ENCODE measurements at regions not wholly inside any gene's neighbourhood (a gene's known extent, or its start where the extent isn't known, plus 50 kb on each side); places are given as distances from the start of the nearest gene placed in this dataset.
"Not testable (repeated sequence)": the region's sequence is repeated elsewhere in the genome, so short reads cannot be mapped to it uniquely, and the experiment has no call there.

- Histone ChIP-seq H3K4me3 (ENCODE audit: low read length) (no peak overlapping the region), H3K4me1 (ENCODE audit: insufficient read depth, low read length) (no peaks in the 10 kb centered on the region), H3K27me3 (ENCODE audit: insufficient read depth, low read length) (peaks cover 8% of the 10 kb centered on the region), H3K9me3 (ENCODE audit: low read depth, low read length) (no peaks in the 10 kb centered on the region)
Observed at GRCh38 chr6:2579241-2579761, 171.4 kb downstream of the MYLK4 start.

- Histone ChIP-seq H3K4me3 (ENCODE audit: low read length) (no peak overlapping the region), H3K27me3 (ENCODE audit: insufficient read depth, low read length) (peaks cover 12% of the 10 kb centered on the region), H3K4me1 (ENCODE audit: insufficient read depth, low read length) (no peaks in the 10 kb centered on the region), H3K9me3 (ENCODE audit: low read depth, low read length) (no peaks in the 10 kb centered on the region)
Observed at GRCh38 chr6:2578767-2579166, 172.0 kb downstream of the MYLK4 start.

GRCh38 chr6:2576499-2576898 is 174.2 kb downstream of the MYLK4 start:
- H3K4me3 ChIP-seq (ENCODE audit: low read length) = no peak overlapping the region
- peaks cover 12% of the 10 kb centered on the region for H3K27me3 ChIP-seq (ENCODE audit: insufficient read depth, low read length)
- H3K4me1 ChIP-seq (ENCODE audit: insufficient read depth, low read length) = no peaks in the 10 kb centered on the region
- no peaks in the 10 kb centered on the region for H3K9me3 ChIP-seq (ENCODE audit: low read depth, low read length)

DNA sequence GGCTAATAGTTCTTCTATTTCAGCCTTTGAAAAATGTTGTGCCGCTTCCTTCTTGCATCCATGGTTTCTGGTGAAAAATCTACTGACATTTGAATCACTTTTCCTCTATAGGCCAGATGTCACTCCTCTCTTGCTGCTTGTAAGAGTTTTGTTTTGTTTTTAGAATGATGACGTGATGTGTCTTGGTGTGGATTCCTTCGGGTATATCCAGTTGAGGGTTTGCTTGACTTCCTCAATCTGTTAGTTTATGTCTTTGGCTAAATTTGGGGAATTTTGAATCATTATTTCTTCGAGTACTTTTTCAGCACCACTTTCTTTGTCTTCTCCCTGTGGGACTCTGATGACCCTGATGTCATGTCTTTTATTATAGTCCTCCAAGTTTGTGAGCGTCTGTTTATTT is 175.5 kb downstream of the MYLK4 start:
- Histone ChIP-seq H3K4me1 (ENCODE audit: insufficient read depth, low read length) (no peaks in the 10 kb centered on the region), H3K9me3 (ENCODE audit: low read depth, low read length) (no peaks in the 10 kb centered on the region), H3K4me3 (ENCODE audit: low read length) (no peak overlapping the region), H3K27me3 (ENCODE audit: insufficient read depth, low read length) (peaks cover 12% of the 10 kb centered on the region)

- not testable (repeated sequence) for H3K9me3 ChIP-seq (ENCODE audit: low read depth, low read length); H3K27me3 ChIP-seq (ENCODE audit: insufficient read depth, low read length); H3K4me1 ChIP-seq (ENCODE audit: insufficient read depth, low read length); H3K4me3 ChIP-seq (ENCODE audit: low read length)
Observed at GRCh38 chr6:2569420-2569819, 181.3 kb downstream of the MYLK4 start.

DNA sequence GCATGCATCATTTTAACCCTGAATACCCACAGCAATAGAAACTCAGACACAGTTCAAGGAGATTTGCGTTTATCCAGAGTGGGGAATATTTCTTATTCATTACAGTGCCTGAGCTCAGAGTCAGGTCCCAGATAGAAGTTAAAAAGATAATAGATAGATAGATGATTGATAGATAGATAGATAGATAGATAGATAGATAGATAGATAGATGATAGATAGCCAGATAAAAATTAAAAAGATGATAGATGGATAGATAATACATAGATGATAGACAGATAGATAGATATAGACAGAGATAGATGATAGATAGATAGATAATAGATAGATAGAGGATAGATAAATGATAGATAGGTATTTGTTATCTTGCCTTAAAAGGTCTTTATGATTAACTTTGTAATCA is 184.7 kb downstream of the MYLK4 start:
- H3K9me3 ChIP-seq (ENCODE audit: low read depth, low read length) = no peaks in the 10 kb centered on the region
- no peaks in the 10 kb centered on the region for H3K4me1 ChIP-seq (ENCODE audit: insufficient read depth, low read length)
- no peaks in the 10 kb centered on the region for H3K27me3 ChIP-seq (ENCODE audit: insufficient read depth, low read length)
- H3K4me3 ChIP-seq (ENCODE audit: low read length) = no peak overlapping the region

GRCh38 chr6:2565499-2565898 is 185.2 kb downstream of the MYLK4 start:
- no peaks in the 10 kb centered on the region for H3K9me3 ChIP-seq (ENCODE audit: low read depth, low read length)
- H3K27me3 ChIP-seq (ENCODE audit: insufficient read depth, low read length) = no peaks in the 10 kb centered on the region
- no peak overlapping the region for H3K4me3 ChIP-seq (ENCODE audit: low read length)
- H3K4me1 ChIP-seq (ENCODE audit: insufficient read depth, low read length) = no peaks in the 10 kb centered on the region

DNA sequence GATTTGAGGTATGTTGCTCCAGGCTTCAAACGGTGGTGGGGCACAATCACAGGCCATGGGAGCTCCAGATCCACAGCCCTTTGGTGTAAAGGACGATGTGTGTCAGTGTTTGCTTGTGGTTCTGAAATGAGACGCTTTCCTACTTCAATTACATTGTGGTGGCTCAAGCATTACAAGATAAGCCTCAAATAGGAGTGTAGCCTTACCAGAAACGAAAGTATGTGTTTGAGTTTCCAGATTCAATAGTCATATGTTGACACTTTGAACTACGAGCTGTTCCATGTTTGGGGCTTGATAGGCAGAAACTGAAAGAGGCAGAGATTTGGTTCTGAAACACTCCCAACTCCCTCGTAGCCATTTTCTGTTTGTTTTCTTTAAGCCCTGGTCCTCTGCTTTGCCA is 187.1 kb downstream of the MYLK4 start:
- H3K4me3 ChIP-seq (ENCODE audit: low read length) = no peak overlapping the region
- no peaks in the 10 kb centered on the region for H3K9me3 ChIP-seq (ENCODE audit: low read depth, low read length)
- no peaks in the 10 kb centered on the region for H3K27me3 ChIP-seq (ENCODE audit: insufficient read depth, low read length)
- no peaks in the 10 kb centered on the region for H3K4me1 ChIP-seq (ENCODE audit: insufficient read depth, low read length)

DNA sequence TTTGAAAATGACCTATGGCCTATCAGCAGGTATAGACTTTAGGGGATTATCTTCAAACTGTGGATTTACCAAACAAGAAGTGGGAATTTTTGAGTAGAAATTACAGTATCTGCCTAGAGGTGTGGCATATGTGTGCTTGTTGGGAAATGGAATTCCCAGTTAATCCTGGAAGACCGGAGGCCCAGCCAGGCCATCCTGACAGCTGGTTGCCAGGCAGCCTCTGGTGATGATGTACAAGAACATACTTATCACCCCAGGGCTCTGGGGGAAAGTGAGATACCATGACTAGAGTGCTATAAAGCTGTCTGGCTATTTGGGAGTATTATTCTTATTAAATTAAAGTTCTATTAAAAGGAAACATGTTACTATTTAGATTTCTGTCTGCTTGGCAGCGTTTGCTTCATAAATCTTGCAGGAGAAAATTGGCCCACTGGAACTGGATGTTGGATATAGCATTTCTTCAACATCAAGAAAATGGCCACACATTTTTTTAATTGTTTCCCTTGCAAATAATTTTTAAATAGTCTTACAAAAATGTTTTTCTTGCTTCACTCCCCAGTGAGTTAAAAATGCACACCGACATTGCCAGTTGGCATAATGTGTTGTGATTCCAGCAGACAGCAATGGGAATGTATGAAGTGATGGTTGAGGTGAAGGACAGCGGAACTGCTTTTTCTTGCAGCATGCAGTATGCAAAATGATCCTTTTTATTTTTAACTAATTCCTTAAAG is 187.8 kb downstream of the MYLK4 start:
- no peaks in the 10 kb centered on the region for H3K4me1 ChIP-seq (ENCODE audit: insufficient read depth, low read length)
- no peaks in the 10 kb centered on the region for H3K9me3 ChIP-seq (ENCODE audit: low read depth, low read length)
- H3K4me3 ChIP-seq (ENCODE audit: low read length) = no peak overlapping the region
- H3K27me3 ChIP-seq (ENCODE audit: insufficient read depth, low read length) = no peaks in the 10 kb centered on the region

DNA sequence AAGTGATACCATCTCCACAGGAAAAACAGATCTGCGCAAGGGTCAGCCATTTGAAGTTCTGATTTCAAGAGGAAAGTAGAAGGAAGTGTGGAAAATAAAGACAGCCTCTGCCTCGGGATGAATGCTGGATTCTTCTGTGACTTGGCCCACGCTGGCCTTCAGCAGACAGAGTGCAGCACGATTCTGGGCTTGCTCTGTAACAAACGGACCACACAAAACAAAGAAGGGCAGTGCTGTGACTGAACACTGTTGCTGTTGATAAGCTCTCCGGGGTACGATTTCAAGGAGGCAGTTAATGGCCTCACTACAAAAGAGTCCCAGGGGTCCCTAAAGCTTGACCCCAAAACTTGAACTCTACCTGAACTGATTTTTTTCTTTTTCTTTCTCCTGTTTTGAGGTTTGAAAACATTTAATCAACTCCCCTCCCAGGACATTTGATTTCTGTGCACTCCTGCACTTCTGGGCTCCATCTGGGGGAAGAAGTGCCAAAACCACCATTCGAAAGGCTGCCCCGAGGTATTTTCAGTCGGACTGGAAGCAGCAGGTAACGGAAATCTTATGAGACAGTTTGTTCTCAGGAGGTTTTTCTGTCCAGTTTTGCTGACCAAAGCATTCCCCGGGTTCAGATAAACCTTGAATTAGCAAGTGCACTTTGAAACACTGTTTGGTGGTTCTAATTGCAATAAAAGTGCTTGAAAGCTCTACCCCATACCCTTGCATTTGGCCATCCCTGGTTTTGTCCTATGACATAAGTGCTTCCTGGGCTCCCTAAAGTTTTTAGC is 189.6 kb downstream of the MYLK4 start:
- H3K27me3 ChIP-seq (ENCODE audit: insufficient read depth, low read length) = no peaks in the 10 kb centered on the region
- no peak overlapping the region for H3K4me3 ChIP-seq (ENCODE audit: low read length)
- H3K4me1 ChIP-seq (ENCODE audit: insufficient read depth, low read length) = no peaks in the 10 kb centered on the region
- H3K9me3 ChIP-seq (ENCODE audit: low read depth, low read length) = no peaks in the 10 kb centered on the region

- Histone ChIP-seq H3K4me3 (ENCODE audit: low read length) (no peak overlapping the region), H3K9me3 (ENCODE audit: low read depth, low read length) (no peaks in the 10 kb centered on the region), H3K27me3 (ENCODE audit: insufficient read depth, low read length) (no peaks in the 10 kb centered on the region), H3K4me1 (ENCODE audit: insufficient read depth, low read length) (no peaks in the 10 kb centered on the region)
Observed at GRCh38 chr6:2560140-2560818, 190.4 kb downstream of the MYLK4 start.

DNA sequence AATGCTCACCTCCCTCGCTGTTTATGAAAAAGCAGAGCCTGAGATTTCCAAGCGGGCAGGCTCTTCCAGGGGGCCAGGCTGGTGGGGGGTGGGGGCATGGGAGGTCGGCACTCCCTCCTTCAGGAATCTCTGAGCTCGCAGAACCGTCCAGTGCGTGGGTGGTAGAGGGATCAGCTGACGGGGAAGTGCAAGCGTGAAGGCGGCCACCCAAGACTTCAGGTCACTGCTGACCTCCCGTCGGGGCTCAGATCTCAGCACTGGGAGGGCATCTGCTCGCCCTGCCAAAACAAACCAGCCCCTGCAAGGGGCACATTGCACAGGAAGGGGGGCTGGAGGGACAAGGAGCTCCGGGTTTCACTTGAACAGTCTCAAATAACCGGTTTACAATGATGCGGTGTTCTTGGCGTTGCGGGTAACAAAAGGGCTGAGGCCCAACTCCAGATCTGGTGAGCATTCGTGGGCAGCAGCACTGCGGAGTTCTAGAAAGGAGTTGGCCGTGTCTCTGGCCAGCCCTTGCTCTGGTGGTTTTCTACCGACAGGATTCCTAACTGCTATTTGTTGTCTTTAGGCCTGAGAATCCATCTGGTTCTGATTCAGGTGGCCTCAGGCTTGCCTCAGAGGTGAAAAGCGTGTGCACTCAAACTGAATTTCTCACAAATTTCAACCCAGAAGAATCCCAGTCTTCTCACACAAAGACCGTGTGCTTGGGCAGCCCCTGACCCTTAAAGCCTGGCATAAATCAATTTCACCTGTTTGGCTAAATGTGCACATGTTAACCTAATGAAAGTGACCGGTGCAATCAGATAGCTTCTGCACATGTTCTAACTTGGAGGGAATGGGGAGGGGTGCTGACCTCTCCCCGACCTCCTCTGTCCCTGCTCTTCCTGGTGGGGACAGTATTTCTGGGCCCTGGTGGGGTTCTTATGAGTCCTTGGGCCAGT is 191.6 kb downstream of the MYLK4 start:
- Histone ChIP-seq H3K27me3 (ENCODE audit: insufficient read depth, low read length) (no peaks in the 10 kb centered on the region), H3K4me3 (ENCODE audit: low read length) (no peak overlapping the region), H3K4me1 (ENCODE audit: insufficient read depth, low read length) (no peaks in the 10 kb centered on the region), H3K9me3 (ENCODE audit: low read depth, low read length) (no peaks in the 10 kb centered on the region)

DNA sequence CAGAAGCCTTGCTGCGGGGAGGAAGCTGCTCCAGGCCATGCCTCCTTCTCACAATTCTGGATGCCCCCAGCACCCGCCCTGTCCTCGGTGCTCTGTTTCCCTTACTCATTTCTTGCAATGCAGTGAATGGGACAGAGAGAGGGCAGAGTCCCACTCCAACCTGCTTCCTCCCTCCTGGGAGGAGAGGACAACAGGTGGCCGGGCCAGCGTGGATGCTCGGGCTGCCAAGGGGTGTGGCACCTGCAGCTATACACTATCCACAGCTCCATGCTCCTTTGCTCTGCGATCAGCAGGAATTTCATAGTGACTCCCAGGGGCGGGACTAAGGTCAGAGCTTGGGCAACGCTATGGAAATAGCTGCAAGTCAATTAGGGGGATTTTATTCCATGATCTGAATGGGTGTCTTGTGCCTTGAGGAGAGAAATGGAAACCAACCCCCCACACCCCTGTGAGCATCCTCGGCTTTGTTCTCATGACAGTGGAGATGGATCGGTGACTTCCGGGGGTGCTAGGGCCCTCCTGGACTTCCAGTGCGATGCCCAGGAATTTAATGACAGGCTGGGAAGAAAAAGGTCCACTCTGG is 192.5 kb downstream of the MYLK4 start:
- Histone ChIP-seq H3K27me3 (ENCODE audit: insufficient read depth, low read length) (peaks cover 4% of the 10 kb centered on the region), H3K4me1 (ENCODE audit: insufficient read depth, low read length) (no peaks in the 10 kb centered on the region), H3K9me3 (ENCODE audit: low read depth, low read length) (no peaks in the 10 kb centered on the region), H3K4me3 (ENCODE audit: low read length) (no peak overlapping the region)

- no peaks in the 10 kb centered on the region for H3K9me3 ChIP-seq (ENCODE audit: low read depth, low read length)
- no peaks in the 10 kb centered on the region for H3K4me1 ChIP-seq (ENCODE audit: insufficient read depth, low read length)
- H3K27me3 ChIP-seq (ENCODE audit: insufficient read depth, low read length) = peaks cover 4% of the 10 kb centered on the region
- H3K4me3 ChIP-seq (ENCODE audit: low read length) = no peak overlapping the region
Observed at GRCh38 chr6:2557181-2557720, 193.5 kb downstream of the MYLK4 start.
